HCT116 (cell line): ENCODE measurements at regions not wholly inside any gene's neighbourhood (a gene's known extent, or its start where the extent isn't known, plus 50 kb on each side); places are given as distances from the start of the nearest gene placed in this dataset.

Experiments
- ATAC-seq: fragments of 200-7000 bp; cut with Tn5 transposase; 2 replicates; pipeline ENCODE4 v1.9.1; 2020; ENCODE audit warnings: mild to moderate bottlenecking, moderate library complexity
- BruUV-seq: library from RNA; stranded (reverse); fragments of 400-500 nt; replicated peaks from 2 replicates; lab custom pipeline; 2021; lab: Mats Ljungman, UMichigan
- CTCF ChIA-PET: fragments of 300-600 bp; sonication (Branson Sonifier 250); formaldehyde crosslinking; loops from one replicate; lab custom pipeline; 2021; ENCODE audit warnings: antibody characterized with exemption; lab: Charles Lee
- POLR2A ChIA-PET: fragments of 300-600, 350-600 bp; sonication (Branson Sonifier 250); formaldehyde crosslinking; loops from one replicate; lab custom pipeline; 2021; ENCODE audit warnings: antibody characterized with exemption; lab: Charles Lee
- RAD21 ChIA-PET, 2 experiments: fragments of 300-600 bp; sonication (Branson Sonifier 250); formaldehyde crosslinking; loops; one replicate each; lab custom pipeline; 2023; ENCODE audit warnings: low total read pairs in 2 of 2; ENCODE audit not compliant: uncharacterized antibody in 2 of 2, unreplicated experiment in 2 of 2, low non-redundant PET in 1 of 2; lab: Charles Lee
- DNase-seq: peaks from one replicate; pipeline ENCODE4 v3.0.0-alpha.2; 2010; ENCODE audit warnings: low read depth, low spot score
- H2AFZ ChIP-seq: fragments of 200-600 bp; shearing (Covaris generic), sonication (generic); 2 replicates; pipeline ENCODE4 v1.6.1; 2017; ENCODE audit warnings: low read depth, mixed run types, mixed read lengths, antibody characterized with exemption, low read length; ENCODE audit not compliant: poor library complexity, severe bottlenecking
- H3K27ac ChIP-seq: 2 replicates; pipeline ENCODE4 v1.5.1; 2012; ENCODE audit warnings: low read depth, low read length
- H3K27me3 ChIP-seq: fragments of 200-600 bp; sonication (generic); 2 replicates; pipeline ENCODE4 v1.6.1; 2016; ENCODE audit warnings: mixed run types, low read length, mixed read lengths; ENCODE audit not compliant: insufficient read depth
- H3K36me3 ChIP-seq, 2 experiments: fragments of 200-500 bp in 1 of 2; fragments of 200-600 bp in 1 of 2; sonication (Bioruptor generic) in 1 of 2; sonication (generic) in 1 of 2; 2 replicates each; pipeline versions ENCODE4 v1.5.1 to v1.6.1; 2014 to 2016; ENCODE audit warnings: low read length in 2 of 2, inconsistent platforms in 1 of 2, mixed read lengths in 1 of 2, mixed run types in 1 of 2; ENCODE audit not compliant: insufficient read depth in 2 of 2, control insufficient read depth in 1 of 2
- H3K4me1 ChIP-seq, 2 experiments: fragments of 200-600 bp in 1 of 2; sonication (generic) in 1 of 2; 2 replicates each; pipeline versions ENCODE4 v1.5.1 to v1.6.1; 2012 to 2017; ENCODE audit warnings: low read length in 2 of 2, inconsistent platforms in 1 of 2, mild to moderate bottlenecking in 1 of 2, mixed read lengths in 1 of 2, mixed run types in 1 of 2, moderate library complexity in 1 of 2; ENCODE audit not compliant: insufficient read depth in 2 of 2, control insufficient read depth in 1 of 2
- H3K4me2 ChIP-seq: fragments of 200-600 bp; sonication (generic); 2 replicates; pipeline ENCODE4 v1.6.1; 2017; ENCODE audit warnings: mixed run types, low read length, mixed read lengths
- H3K4me3 ChIP-seq, 2 experiments: fragments of 200-600 bp in 1 of 2; sonication (generic) in 1 of 2; replicated peaks in 1 of 2; 2 replicates each; pipeline ENCODE4 v1.5.1; 2011 to 2016; ENCODE audit warnings: low read length in 2 of 2, control low read depth in 1 of 2, low read depth in 1 of 2, mild to moderate bottlenecking in 1 of 2, mixed read lengths in 1 of 2, mixed run types in 1 of 2
- H3K79me2 ChIP-seq: fragments of 200-600 bp; sonication (generic); 2 replicates; pipeline ENCODE4 v1.6.1; 2017; ENCODE audit warnings: mild to moderate bottlenecking, mixed run types, low read length, moderate library complexity, mixed read lengths; ENCODE audit not compliant: insufficient read depth
- H3K9ac ChIP-seq: fragments of 200-600 bp; sonication (generic); 2 replicates; pipeline ENCODE4 v1.6.1; 2016; ENCODE audit warnings: low read length, mixed read lengths
- H3K9me2 ChIP-seq: fragments of 200-600 bp; sonication (generic), shearing (Covaris generic); 2 replicates; pipeline ENCODE4 v1.6.1; 2017; ENCODE audit warnings: mixed run types, mild to moderate bottlenecking, moderate library complexity; ENCODE audit not compliant: insufficient read depth
- H3K9me3 ChIP-seq, 2 experiments: fragments of 200-500 bp in 1 of 2; fragments of 200-600 bp in 1 of 2; sonication (Bioruptor generic) in 1 of 2; sonication (generic) in 1 of 2; 2 replicates each; pipeline ENCODE4 v1.6.1; 2014 to 2017; ENCODE audit warnings: low read length in 2 of 2, mixed read lengths in 2 of 2, inconsistent platforms in 1 of 2, low read depth in 1 of 2, mild to moderate bottlenecking in 1 of 2, mixed run types in 1 of 2, moderate library complexity in 1 of 2; ENCODE audit not compliant: control insufficient read depth in 1 of 2, insufficient read depth in 1 of 2
- H4K20me1 ChIP-seq: fragments of 200-600 bp; sonication (generic), shearing (Covaris generic); 2 replicates; pipeline ENCODE4 v1.6.1; 2017; ENCODE audit warnings: mixed run types, mild to moderate bottlenecking, moderate library complexity; ENCODE audit not compliant: insufficient read depth
- ATF3 ChIP-seq: IDR thresholded peaks from 2 replicates; pipeline ENCODE4 v1.6.1; 2012
- CBX3 ChIP-seq: IDR thresholded peaks from 2 replicates; pipeline ENCODE4 v1.6.1; 2012; ENCODE audit warnings: low read depth
- CEBPB ChIP-seq: IDR thresholded peaks from 2 replicates; pipeline ENCODE4 v1.6.1; 2012; ENCODE audit warnings: low read depth
- CTCF ChIP-seq, 3 experiments: fragments of 200-600 bp in 1 of 3; sonication (generic) in 1 of 3; IDR thresholded peaks in 2 of 3; conservative IDR thresholded peaks in 1 of 3; 2 replicates each; pipeline ENCODE4 v1.5.1; 2012 to 2017; ENCODE audit warnings: low read depth in 2 of 3, low read length in 2 of 3, antibody characterized with exemption in 1 of 3, borderline replicate concordance in 1 of 3, control low read depth in 1 of 3, mild to moderate bottlenecking in 1 of 3, mixed read lengths in 1 of 3, mixed run types in 1 of 3, moderate library complexity in 1 of 3; ENCODE audit not compliant: insufficient read depth in 1 of 3
- ELF1 ChIP-seq: IDR thresholded peaks from 2 replicates; pipeline ENCODE4 v1.6.1; 2012; ENCODE audit warnings: low read depth, borderline replicate concordance
- EZH2phosphoT487 ChIP-seq: fragments of 200-600 bp; IDR thresholded peaks from 2 replicates; pipeline ENCODE4 v1.6.1; 2018; ENCODE audit warnings: antibody characterized with exemption, borderline replicate concordance
- JUND ChIP-seq: IDR thresholded peaks from 2 replicates; pipeline ENCODE4 v1.6.1; 2012
- MAX ChIP-seq: IDR thresholded peaks from 2 replicates; pipeline ENCODE4 v1.6.1; 2012
- POLR2A ChIP-seq: IDR thresholded peaks from 2 replicates; pipeline ENCODE4 v1.7.0; 2011; ENCODE audit warnings: borderline replicate concordance; ENCODE audit not compliant: insufficient read depth, insufficient read length; ENCODE audit errors: extremely low read depth
- POLR2AphosphoS5 ChIP-seq: IDR thresholded peaks from 2 replicates; pipeline ENCODE4 v1.6.1; 2011; ENCODE audit warnings: mild to moderate bottlenecking, low read depth, low read length, moderate library complexity
- REST ChIP-seq: IDR thresholded peaks from 2 replicates; pipeline ENCODE4 v1.6.1; 2012; ENCODE audit warnings: low read depth
- SIN3A ChIP-seq: IDR thresholded peaks from 2 replicates; pipeline ENCODE4 v1.6.1; 2012; ENCODE audit warnings: low read depth
- SP1 ChIP-seq: IDR thresholded peaks from 2 replicates; pipeline ENCODE4 v1.6.1; 2012; ENCODE audit warnings: low read depth
- SRF ChIP-seq: IDR thresholded peaks from 2 replicates; pipeline ENCODE4 v1.6.1; 2012; ENCODE audit warnings: low read depth
- TCF7L2 ChIP-seq: IDR thresholded peaks from 2 replicates; pipeline ENCODE4 v1.7.0; 2011; ENCODE audit warnings: borderline replicate concordance, inconsistent platforms; ENCODE audit not compliant: insufficient read depth, insufficient read length; ENCODE audit errors: extremely low read depth
- YY1 ChIP-seq: IDR thresholded peaks from 2 replicates; pipeline ENCODE4 v1.6.1; 2011; ENCODE audit warnings: low read length, low read depth, moderate library complexity, mild to moderate bottlenecking; ENCODE audit not compliant: insufficient replicate concordance; ENCODE audit errors: extremely low read depth
- ZBTB33 ChIP-seq: IDR thresholded peaks from 2 replicates; pipeline ENCODE4 v1.6.1; 2011; ENCODE audit warnings: mild to moderate bottlenecking, low read length, moderate library complexity; ENCODE audit not compliant: insufficient replicate concordance; ENCODE audit errors: extremely low read depth
- ZFX ChIP-seq: fragments of 450-650 bp; IDR thresholded peaks from 2 replicates; pipeline ENCODE4 v1.6.1; 2017
- ZNF274 ChIP-seq: fragments of 200-500 bp; sonication (Bioruptor generic); IDR thresholded peaks from 2 replicates; pipeline ENCODE4 v1.6.1; 2014; ENCODE audit warnings: mild to moderate bottlenecking, low read depth, low read length, inconsistent platforms
- intact Hi-C: fragments of 100-400 bp; cut with micrococcal nuclease; formaldehyde crosslinking; loops from 2 replicates; pipeline ENCODE4 v1.10.0; 2022

- BruUV-seq = no TSS peak
- no peak overlapping the region for H3K27ac ChIP-seq
- H3K4me3 ChIP-seq = no peak overlapping the region
- H3K9me3 ChIP-seq = peaks cover 0 to 9% of the 10 kb centered on the region in 2 experiments; a peak in 1 of 4 replicates
- H3K9me2 ChIP-seq = no peaks in the 10 kb centered on the region
- POLR2A ChIA-PET = no interaction called here
- H3K4me1 ChIP-seq = no peaks in the 10 kb centered on the region
- H3K27me3 ChIP-seq = no peaks in the 10 kb centered on the region
- intact Hi-C loops = no loop called here
- no peak for TF ChIP-seq SIN3A
- TF ChIP-seq ZNF274 = no peak
- no peak for TF ChIP-seq CEBPB
- TF ChIP-seq TCF7L2 = no peak
- no peak for TF ChIP-seq CBX3
- TF ChIP-seq SP1 = no peak
- no peak for TF ChIP-seq JUND
- no peak for TF ChIP-seq MAX
- no peak for TF ChIP-seq ELF1
- no peak for TF ChIP-seq YY1
- TF ChIP-seq POLR2A = no peak
- no peak for TF ChIP-seq SRF
- TF ChIP-seq CTCF (IDR thresholded peaks at IDR 0.05 in 2 of 3, conservative IDR thresholded peaks at IDR 0.05 in 1 of 3; ENCODE audit: borderline replicate concordance in 1 of 3, insufficient read depth in 1 of 3, low read depth in 2 of 3, low read length in 2 of 3) = no peak
- no peak for TF ChIP-seq REST
- TF ChIP-seq ATF3 = no peak
- no peak for TF ChIP-seq EZH2phosphoT487
- TF ChIP-seq ZBTB33 = no peak
- TF ChIP-seq POLR2AphosphoS5 = no peak
- TF ChIP-seq ZFX = no peak
- no peak overlapping the region for H3K9ac ChIP-seq
- no peak for ATAC-seq
- H3K79me2 ChIP-seq = no peaks in the 10 kb centered on the region
- H3K4me2 ChIP-seq = no peak overlapping the region
- no peak overlapping the region for H2AFZ ChIP-seq
- no peak for DNase-seq
- H3K36me3 ChIP-seq = no peaks in the 10 kb centered on the region
- no peaks in the 10 kb centered on the region for H4K20me1 ChIP-seq
- RAD21 ChIA-PET = no interaction called here
- CTCF ChIA-PET = no interaction called here
Observed at GRCh38 chr7:69435711-69436110, 162.6 kb upstream of the AUTS2 start.
